ENCODE measurements at regions not wholly inside any gene's neighbourhood (a gene's known extent, or its start where the extent isn't known, plus 50 kb on each side); places are given as distances from the start of the nearest gene placed in this dataset.

DNA sequence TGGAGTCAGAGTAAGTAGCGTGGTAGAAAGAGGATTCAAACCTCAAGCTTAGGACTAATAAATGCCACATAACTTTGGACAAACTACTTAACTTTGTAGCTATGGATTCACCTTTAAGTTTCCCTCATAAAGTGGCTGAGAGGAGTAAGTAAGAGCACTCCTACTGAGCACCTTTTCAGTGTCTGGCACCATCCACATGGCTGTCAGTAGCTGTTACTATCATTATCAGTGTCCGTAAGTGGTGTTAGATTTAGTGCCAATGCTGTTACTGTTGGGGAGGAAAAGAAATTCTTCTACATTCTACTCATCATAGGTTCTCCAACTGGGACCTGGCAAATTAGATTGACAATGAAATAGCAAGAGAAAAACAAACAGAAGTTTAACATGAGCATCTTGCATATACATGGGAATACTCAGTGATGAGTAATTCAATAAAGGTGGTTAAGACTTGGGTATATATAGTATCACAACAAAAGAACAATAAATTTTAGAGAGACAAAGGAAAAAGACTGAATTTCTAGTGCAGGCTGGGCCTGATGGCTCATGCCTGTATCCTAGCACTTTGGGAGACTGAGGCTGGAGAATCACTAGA lies 165.6 kb upstream of the NBEA start:
- in situ Hi-C loops (cut with HindIII; ENCODE audit: low pct_ligation_motif_present, low pct_unique_long_range_greater_than_20kb, low sequenced_read_pairs): no loop called here
- no peak for DNase-seq

DNA sequence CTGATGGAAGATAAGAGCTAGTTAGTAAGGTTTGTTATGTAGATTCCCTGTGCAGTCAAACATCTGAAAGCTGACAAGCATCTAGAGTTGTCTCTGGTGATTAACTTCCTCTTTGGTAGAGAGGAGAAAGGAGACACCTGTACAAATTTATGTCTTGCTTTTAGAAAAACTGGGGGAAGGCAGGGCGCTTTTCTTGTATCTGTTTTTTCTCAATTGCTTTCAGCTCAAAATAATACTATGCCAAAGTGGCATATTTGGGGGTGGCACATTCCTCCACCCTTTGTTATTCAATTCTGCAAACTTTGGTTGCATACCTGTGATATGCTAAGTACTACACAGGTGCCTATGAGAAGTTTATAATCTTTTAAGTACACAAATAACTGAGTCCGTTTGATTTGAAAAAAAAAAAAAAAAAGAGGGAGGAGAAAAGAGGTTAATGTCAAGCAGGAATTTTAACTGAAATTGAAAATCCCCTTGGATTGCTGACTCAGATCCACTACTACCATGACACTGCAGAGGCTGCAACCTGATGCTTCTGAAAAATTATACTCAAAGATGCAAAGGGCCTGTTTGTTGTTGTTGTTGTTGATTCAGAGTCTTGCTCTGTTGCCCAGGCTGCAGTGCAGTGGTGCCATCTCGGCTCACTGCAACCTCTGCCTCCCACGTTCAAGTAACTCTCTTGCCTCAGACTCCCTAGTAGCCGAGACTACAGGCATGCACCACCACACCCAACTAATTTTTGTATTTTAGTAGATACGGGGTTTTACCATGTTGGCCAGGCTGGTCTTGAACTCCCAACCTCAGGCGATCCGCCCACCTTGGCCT lies 164.8 kb upstream of the NBEA start:
- DNase-seq: no peak
- in situ Hi-C loops (cut with HindIII; ENCODE audit: low pct_ligation_motif_present, low pct_unique_long_range_greater_than_20kb, low sequenced_read_pairs): no loop called here

DNA sequence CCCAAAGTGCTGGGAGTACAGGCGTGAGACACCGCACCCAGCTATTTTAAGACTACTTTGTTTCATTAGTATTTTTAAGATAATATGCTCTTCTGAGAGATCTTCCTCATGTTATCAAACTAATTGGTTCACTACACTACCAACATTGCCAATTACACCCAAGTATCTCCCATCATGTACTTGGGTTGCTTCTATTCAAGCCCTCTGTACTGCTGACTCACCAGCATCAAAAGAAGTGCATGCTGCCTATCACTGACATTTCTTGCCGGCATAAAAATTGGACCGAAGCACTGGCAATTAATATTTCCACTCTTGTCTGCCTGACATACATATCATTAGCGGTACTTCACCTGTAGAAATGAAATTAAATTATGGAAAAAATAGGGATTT lies 164.2 kb upstream of the NBEA start:
- no peak for DNase-seq
- in situ Hi-C loops (cut with HindIII; ENCODE audit: low pct_ligation_motif_present, low pct_unique_long_range_greater_than_20kb, low sequenced_read_pairs): no loop called here

DNA sequence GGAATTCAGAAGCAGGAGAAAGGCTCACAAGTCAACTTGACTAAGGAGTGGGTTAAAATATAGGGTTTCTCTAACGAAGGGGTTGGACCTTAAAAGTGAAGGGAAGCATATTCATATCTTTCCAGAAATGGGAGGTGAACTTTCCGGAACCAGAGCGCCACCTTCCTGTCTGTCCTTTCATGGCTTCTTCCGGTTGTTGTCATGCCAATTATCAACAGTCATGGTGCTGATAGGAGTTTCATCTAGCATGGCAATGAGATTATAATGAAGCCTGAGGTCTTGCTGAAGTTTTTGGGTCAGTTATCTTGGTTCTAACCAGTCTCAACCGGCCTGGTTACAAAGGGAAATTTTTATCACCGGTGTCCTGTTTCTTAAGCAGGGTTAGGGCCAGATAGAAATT lies 162.9 kb upstream of the NBEA start:
- no peak for DNase-seq
- in situ Hi-C loops (cut with HindIII; ENCODE audit: low pct_ligation_motif_present, low pct_unique_long_range_greater_than_20kb, low sequenced_read_pairs): no loop called here

DNA sequence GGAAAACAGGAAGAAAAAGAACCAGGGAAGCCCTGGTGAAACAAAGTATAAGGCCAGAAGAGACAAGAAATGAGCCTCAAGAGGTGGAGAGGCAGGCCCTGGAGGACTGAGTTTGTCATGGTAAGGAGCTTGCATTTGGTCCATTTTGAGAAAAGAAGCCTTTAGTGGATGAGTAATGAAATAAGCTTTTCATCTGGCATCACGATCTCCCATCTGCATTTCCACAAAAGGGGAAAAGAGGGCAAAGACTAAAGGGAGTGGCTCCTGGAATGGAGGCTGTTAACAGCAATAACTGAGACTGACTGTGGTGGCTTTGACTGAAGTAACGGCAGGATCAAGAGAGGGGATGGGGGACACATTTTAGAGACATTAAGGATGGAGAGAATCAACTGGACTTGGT lies 148.8 kb upstream of the NBEA start:
- no peak for DNase-seq
- in situ Hi-C loops (cut with HindIII; ENCODE audit: low pct_ligation_motif_present, low pct_unique_long_range_greater_than_20kb, low sequenced_read_pairs): no loop called here

DNA sequence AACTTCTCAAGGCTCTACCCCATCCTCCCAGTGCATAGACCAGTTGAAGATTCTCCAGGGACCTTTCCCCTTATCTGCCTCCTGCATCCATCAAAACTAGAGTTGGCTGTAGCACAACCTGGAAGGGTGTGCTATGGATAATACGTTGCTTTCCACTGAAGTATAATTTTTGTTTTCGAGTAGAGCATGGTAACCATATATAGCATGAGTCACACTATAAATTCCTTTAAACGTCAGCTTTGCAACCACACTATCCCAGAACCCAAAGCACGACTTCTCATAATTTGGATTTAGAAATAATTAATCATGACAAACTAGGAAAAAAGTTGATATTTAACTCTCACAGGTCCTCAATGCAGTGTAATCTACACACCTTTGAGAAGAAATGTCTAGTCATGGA lies 138.3 kb upstream of the NBEA start:
- in situ Hi-C loops (cut with HindIII; ENCODE audit: low pct_ligation_motif_present, low pct_unique_long_range_greater_than_20kb, low sequenced_read_pairs): no loop called here
- DNase-seq: no peak

DNA sequence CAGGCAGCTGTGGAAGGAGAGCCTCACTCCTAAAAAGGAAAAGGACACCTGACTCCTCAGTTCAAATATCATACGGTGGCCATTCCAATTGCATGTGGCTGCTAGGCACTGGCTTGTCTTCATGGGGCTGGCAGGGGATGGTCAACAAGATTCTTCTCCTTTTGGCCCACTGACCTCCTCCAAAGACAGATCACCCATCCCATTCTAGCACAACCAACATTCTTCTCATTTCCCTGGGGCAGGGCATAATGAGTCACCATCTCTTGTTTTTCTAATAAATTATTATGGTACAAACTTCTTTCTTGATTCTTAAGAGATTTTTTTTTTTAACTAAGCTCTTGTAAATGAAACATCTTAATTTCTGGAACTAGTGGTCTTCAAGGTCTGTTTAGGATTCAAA lies 136.7 kb upstream of the NBEA start:
- in situ Hi-C loops (cut with HindIII; ENCODE audit: low pct_ligation_motif_present, low pct_unique_long_range_greater_than_20kb, low sequenced_read_pairs): no loop called here

DNA sequence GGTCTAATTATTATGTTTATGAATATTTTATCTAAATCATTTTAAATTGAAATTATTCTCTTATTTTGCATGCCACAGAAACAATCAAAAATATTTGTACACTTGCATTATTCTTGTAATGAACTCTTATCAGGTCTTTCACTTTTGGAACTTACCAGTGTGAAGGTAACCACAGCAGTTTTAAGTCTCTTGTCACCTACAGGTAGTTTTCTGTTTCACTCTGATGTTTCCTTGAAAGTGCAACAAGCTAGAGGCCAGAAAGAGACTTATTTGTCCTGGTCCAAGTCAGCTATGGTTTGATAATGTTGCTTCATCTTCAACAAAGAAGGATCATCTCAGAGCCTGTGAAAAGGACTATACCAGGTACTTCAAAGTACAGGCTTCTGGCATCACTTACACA lies 133.4 kb upstream of the NBEA start:
- in situ Hi-C loops (cut with HindIII; ENCODE audit: low pct_ligation_motif_present, low pct_unique_long_range_greater_than_20kb, low sequenced_read_pairs): no loop called here
- no peak for DNase-seq

More for the DNA sequence above, 136.7 kb upstream of the NBEA start:
- DNase-seq: no peak

DNA sequence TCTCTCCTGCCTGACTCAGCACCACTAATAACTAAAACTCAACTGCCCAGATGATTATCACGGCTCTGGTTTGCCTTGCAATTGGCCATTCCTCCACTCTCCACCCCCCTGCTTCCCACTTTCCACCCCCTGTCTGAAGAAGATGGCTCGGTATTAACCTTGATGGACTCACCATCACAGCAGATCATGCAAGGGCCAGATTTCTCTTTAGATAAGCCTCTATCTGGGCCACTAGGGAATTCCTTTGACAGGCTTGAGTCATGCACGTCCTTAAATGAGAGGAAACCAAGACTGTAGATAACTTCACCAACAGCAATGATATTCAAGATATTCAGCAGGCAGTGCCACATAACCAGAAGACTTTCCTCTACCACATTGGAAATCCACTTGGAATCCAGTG lies 131.1 kb upstream of the NBEA start:
- in situ Hi-C loops (cut with HindIII; ENCODE audit: low pct_ligation_motif_present, low pct_unique_long_range_greater_than_20kb, low sequenced_read_pairs): no loop called here
- DNase-seq: no peak

DNA sequence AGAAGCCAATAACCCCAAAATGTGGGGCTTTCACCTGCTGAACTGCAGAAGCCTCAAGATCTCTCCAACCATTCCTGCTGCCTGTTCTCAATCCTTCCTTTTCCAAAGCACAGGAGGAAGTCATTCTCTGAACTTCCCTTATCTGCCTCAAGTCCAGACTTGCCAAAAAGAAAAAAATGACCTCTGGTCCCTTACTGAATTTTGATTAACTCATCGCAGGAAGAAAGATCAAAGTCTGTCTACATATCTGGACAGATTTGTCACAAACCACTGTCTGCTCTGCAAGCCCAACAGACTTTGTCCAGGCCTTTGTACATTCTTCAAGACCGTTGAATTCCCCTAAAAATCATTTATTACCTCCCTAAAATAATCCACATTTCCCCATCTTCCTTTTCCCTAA lies 126.5 kb upstream of the NBEA start:
- in situ Hi-C loops (cut with HindIII; ENCODE audit: low pct_ligation_motif_present, low pct_unique_long_range_greater_than_20kb, low sequenced_read_pairs): no loop called here

DNA sequence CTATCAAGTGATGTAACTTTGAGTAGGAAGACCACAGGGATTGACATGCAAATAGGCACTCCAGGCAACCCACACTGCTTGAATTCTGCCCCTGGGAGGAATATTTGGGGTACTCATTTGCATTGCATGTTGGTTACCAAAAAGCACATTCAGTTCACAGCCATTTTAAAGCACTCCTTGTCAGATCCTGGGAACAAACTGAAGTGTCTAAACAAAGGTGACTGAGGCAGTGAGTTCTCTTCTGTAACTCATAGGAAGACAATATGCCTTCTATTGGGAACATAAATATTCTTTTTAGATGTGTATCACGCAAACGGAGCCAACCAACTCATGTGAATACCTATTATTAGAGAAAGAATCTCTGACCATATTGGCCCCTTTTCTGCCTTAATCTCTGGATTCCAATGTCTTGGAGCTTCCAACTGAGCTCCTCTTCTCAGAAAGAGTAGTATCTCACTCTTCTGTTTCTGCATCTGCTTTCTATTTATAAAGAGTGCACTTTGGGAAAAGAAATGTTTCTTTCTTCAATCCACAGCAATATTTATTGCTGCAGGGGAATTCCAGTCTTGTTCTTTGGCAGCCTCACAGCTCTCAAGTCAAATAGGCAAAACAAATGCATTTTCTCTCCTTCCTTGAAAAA lies 125.7 kb upstream of the NBEA start:
- in situ Hi-C loops (cut with HindIII; ENCODE audit: low pct_ligation_motif_present, low pct_unique_long_range_greater_than_20kb, low sequenced_read_pairs): no loop called here
- no peak for DNase-seq

More for the DNA sequence above, 126.5 kb upstream of the NBEA start:
- DNase-seq: no peak

DNA sequence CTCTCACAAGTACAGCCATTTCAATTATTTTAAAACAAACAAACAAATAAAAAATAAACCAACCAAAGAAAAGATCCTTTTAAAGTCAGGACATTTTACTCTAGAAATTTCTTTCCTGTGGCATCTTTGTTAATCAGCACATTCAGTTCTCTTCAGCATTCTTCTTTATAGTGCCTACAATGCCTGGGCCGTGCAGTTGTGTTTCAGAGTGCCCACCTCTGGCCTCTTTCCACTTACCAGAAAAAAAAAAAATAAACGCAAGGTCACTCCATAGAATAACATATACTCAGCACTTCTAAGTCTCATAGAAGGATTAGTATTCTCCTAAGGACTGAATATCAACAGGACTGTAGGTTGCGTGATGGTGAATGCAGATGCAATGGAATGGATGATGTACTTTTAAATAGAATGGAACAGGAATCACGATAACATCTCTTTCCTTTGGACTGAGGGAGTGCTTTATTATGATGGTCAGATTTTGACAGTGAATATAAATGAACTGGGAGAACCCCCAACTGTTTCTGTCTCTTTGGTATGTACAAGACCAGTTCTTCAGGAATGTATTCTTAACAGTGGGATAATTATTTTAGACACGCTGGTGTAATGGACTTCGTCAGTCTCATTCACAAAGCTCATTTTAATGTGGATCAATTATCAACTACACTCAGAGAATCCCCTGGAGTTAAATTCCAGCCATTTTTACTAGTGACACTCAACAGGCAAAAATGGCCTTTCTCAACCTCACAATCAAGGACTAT lies 125.0 kb upstream of the NBEA start:
- no peak for DNase-seq
- in situ Hi-C loops (cut with HindIII; ENCODE audit: low pct_ligation_motif_present, low pct_unique_long_range_greater_than_20kb, low sequenced_read_pairs): no loop called here

DNA sequence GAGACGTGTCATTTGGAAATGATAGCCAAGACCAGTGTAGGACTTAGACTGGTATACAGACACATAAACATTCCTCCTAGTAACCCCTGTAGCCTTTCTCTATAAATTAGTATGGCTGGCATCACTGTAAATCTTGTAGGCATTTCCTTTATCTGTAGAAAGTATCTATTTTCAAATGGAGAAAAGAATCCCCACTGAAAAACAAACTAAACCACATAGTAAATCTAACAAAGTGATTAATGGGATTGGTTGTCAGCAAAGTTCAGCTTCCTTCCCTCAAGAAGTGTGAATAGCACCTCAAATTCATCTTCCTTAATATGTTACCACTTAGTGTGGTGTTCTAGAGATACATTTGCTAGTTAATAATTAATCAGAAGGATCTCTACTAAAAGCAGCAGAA lies 119.4 kb upstream of the NBEA start:
- in situ Hi-C loops (cut with HindIII; ENCODE audit: low pct_ligation_motif_present, low pct_unique_long_range_greater_than_20kb, low sequenced_read_pairs): no loop called here
- no peak for DNase-seq

DNA sequence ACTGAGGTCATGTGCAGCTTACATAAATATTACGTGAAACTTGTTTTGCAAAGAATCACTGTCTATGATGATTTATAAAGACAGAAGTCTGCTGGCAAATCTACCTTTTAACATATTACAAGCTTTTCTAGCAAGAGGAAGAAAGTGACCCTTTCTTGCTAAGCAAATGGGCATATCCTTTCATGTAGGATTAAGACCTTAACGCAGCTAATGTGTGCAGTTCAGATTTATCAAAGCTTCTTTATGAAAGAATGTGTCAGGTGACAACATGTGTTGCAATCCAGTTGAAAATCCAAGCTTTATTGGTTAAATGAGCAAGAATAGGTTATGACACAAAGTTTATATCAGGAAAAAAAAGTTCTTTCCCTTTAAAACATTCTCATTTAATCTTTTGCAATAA lies 115.6 kb upstream of the NBEA start:
- no peak for DNase-seq
- in situ Hi-C loops (cut with HindIII; ENCODE audit: low pct_ligation_motif_present, low pct_unique_long_range_greater_than_20kb, low sequenced_read_pairs): no loop called here

DNA sequence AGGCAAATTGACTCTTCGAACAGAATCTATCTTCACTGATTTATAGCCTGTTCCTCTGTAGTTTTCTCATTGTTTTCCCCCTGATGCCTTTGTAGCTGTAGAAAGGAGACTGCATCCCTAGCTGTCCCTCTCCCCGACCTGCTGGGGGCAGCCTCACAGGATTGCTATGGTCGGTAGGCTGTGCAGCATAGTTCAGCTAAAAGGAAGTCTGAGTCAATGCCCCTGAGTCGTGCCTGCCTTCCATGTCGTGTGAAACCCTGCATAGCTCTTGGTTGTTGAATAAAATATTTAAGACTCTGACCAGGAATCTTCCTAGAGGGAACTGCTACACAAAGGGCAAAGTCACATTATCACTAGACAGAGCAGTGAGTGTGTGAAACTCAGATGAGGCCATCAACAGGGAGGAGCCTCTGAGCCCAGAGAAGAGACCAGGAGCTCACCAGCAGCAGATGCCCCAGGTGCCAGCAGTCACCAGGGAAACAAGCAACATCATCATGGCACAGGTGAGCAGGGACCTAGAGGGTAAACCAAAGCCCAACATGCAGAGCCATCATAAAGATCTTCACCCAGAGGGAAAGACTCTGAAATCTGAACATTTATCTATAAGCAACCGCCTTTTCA lies 108.4 kb upstream of the NBEA start:
- in situ Hi-C loops (cut with HindIII; ENCODE audit: low pct_ligation_motif_present, low pct_unique_long_range_greater_than_20kb, low sequenced_read_pairs): no loop called here
- peak; percentile 46 for DNase-seq

DNA sequence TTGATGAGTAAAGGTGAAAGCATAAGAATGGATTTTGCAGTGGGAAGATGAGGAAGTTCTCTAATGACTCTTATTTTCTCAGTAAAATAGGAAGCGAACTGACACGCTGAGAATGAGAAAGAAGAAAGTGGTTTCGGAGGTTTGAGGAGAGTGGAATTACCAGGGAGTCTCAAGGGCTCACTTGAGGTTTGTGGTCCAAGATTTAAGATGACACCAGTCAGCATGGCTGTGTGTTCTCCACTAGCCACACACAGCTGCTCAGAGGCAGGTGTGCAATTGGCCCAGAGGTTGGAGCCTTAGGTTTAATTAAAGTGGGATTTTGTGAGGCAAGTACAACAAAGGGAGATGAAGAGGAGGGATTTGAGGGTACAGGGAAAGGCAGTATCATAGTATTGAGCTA lies 99.6 kb upstream of the NBEA start:
- no peak for DNase-seq
- in situ Hi-C loops (cut with HindIII; ENCODE audit: low pct_ligation_motif_present, low pct_unique_long_range_greater_than_20kb, low sequenced_read_pairs): no loop called here

DNA sequence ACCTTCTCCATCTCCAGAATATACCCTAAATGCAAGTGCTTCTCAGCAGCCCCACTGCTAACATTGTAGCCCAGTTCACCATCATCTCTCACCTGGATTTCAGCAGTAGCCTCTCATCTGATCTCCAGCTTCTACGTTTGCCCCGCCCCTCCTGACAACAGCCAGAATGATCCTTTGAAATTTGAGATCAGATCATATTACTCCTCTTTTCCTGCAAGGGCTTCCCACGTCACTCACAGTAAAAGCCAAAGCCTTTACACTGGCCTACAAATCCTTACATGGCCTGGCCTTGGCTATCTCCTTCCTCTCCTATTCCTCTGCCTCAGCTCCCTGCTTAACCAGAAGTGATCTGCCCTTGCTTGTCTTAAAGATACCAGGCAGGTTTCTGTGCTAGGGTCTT lies 94.3 kb upstream of the NBEA start:
- DNase-seq: no peak
- in situ Hi-C loops (cut with HindIII; ENCODE audit: low pct_ligation_motif_present, low pct_unique_long_range_greater_than_20kb, low sequenced_read_pairs): no loop called here

DNA sequence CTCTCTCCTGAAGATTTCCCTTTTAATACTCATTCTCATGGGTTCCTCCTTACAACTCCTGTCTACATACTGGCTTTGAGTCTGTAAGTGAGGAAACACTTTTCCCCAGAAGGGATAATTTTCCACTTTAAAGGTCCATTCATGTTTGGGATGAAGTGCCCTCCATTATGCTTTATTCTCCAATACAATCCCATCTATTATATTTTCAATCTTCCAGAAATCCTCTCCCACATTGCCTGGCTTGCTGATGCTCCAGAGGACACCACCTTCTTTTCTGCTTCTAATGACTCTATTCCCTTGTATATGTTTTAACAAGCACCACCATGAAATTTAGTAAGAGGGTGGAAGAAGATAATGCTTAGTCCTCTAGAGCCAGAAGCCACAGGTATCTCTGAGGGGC lies 92.7 kb upstream of the NBEA start:
- DNase-seq: no peak
- in situ Hi-C loops (cut with HindIII; ENCODE audit: low pct_ligation_motif_present, low pct_unique_long_range_greater_than_20kb, low sequenced_read_pairs): no loop called here

DNA sequence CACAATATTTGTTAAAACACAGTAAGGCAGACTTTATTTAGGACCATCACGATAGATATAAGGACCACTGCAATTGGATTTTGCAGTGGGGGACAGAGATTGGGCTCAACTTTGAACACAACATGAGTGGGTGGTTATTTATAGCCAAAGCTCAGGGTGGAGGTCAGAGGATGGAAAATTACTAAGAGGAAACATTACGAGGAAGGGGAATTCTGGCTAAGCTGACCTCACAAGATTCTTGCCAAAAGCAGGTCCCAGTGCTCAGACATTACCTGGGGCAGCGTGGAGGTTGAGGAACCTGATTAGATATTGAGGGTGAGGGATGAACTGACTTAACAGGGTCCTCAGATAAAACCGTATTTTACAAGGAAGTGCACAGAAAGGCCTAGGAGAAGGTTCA lies 88.9 kb upstream of the NBEA start:
- DNase-seq: no peak
- in situ Hi-C loops (cut with HindIII; ENCODE audit: low pct_ligation_motif_present, low pct_unique_long_range_greater_than_20kb, low sequenced_read_pairs): no loop called here
